K562 (cell line): ENCODE measurements at regions not wholly inside any gene's neighbourhood (a gene's known extent, or its start where the extent isn't known, plus 50 kb on each side); places are given as distances from the start of the nearest gene placed in this dataset.

Experiments
- CBFA2T2 ChIP-seq: fragments of 450-650 bp; conservative IDR thresholded peaks from 2 replicates; pipeline ENCODE4 v1.6.1; 2017; ENCODE audit warnings: mild to moderate bottlenecking
- GTF2E2 ChIP-seq: fragments of 200-800 bp; sonication (Bioruptor generic); IDR thresholded peaks from 2 replicates; pipeline ENCODE4 v1.6.1; 2016; ENCODE audit warnings: missing genetic modification characterization, missing compliant biosample characterization
- MYC ChIP-seq, 2 experiments: fragments of 250-450 bp in 1 of 2; sonication (Bioruptor Pico) in 1 of 2; IDR thresholded peaks; 2 replicates each; pipeline versions ENCODE4 v1.5.1 to v1.6.1; 2012 to 2021; ENCODE audit warnings: low read depth in 2 of 2, borderline replicate concordance in 1 of 2, improper control_type of control experiment in 1 of 2, low read length in 1 of 2, mild to moderate bottlenecking in 1 of 2, moderate library complexity in 1 of 2
- NEUROD1 ChIP-seq: fragments of 150-350 bp; IDR thresholded peaks from 2 replicates; pipeline ENCODE4 v1.6.1; 2014; ENCODE audit warnings: borderline replicate concordance, low read length, low read depth; ENCODE audit not compliant: partially characterized antibody
- NR0B1 ChIP-seq: fragments of 450-650 bp; IDR thresholded peaks from one replicate; pipeline ENCODE4 v1.6.1; 2018; ENCODE audit warnings: mild to moderate bottlenecking, moderate library complexity; ENCODE audit not compliant: partially characterized antibody
- NUFIP1 ChIP-seq: fragments of 450-650 bp; IDR thresholded peaks from 2 replicates; pipeline ENCODE4 v1.6.1; 2018; ENCODE audit not compliant: partially characterized antibody
- TAF15 ChIP-seq: fragments of 200-400 bp; formaldehyde crosslinking; IDR thresholded peaks from 2 replicates; pipeline ENCODE4 v1.6.1; 2017; ENCODE audit warnings: mild to moderate bottlenecking, low read depth, low read length, moderate library complexity
- ZSCAN29 ChIP-seq: fragments of 450-650 bp; IDR thresholded peaks from 2 replicates; pipeline ENCODE4 v1.6.1; 2017
- TF ChIP-seq, protein P1 (sequence below): sonication (generic); formaldehyde crosslinking; IDR thresholded peaks from 2 replicates; pipeline ENCODE4 v1.8.0; 2023; ENCODE audit warnings: mild to moderate bottlenecking, missing genetic modification reagents

GRCh38 chr11:28460348-28460747 lies 352.2 kb downstream of the METTL15 start (continued):
- no peak for TF ChIP-seq MYC (IDR thresholded peaks at IDR 0.05; ENCODE audit: low read depth, low read length)
- TF ChIP-seq MYC (CRISPR knock-in tag; IDR thresholded peaks at IDR 0.05; ENCODE audit: borderline replicate concordance, low read depth): no peak
- TF ChIP-seq, protein P1, sequence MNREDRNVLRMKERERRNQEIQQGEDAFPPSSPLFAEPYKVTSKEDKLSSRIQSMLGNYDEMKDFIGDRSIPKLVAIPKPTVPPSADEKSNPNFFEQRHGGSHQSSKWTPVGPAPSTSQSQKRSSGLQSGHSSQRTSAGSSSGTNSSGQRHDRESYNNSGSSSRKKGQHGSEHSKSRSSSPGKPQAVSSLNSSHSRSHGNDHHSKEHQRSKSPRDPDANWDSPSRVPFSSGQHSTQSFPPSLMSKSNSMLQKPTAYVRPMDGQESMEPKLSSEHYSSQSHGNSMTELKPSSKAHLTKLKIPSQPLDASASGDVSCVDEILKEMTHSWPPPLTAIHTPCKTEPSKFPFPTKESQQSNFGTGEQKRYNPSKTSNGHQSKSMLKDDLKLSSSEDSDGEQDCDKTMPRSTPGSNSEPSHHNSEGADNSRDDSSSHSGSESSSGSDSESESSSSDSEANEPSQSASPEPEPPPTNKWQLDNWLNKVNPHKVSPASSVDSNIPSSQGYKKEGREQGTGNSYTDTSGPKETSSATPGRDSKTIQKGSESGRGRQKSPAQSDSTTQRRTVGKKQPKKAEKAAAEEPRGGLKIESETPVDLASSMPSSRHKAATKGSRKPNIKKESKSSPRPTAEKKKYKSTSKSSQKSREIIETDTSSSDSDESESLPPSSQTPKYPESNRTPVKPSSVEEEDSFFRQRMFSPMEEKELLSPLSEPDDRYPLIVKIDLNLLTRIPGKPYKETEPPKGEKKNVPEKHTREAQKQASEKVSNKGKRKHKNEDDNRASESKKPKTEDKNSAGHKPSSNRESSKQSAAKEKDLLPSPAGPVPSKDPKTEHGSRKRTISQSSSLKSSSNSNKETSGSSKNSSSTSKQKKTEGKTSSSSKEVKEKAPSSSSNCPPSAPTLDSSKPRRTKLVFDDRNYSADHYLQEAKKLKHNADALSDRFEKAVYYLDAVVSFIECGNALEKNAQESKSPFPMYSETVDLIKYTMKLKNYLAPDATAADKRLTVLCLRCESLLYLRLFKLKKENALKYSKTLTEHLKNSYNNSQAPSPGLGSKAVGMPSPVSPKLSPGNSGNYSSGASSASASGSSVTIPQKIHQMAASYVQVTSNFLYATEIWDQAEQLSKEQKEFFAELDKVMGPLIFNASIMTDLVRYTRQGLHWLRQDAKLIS (CRISPR knock-in tag): no peak
- no peak for TF ChIP-seq ZSCAN29
- TF ChIP-seq NEUROD1: no peak
- TF ChIP-seq CBFA2T2: no peak
- TF ChIP-seq NUFIP1: no peak
- TF ChIP-seq NR0B1: no peak
- no peak for TF ChIP-seq GTF2E2 (tag)
- no peak for TF ChIP-seq TAF15
- TF ChIP-seq, all 486 proteins: peak for 0
